ENCODE measurements at regions not wholly inside any gene's neighbourhood (a gene's known extent, or its start where the extent isn't known, plus 50 kb on each side); places are given as distances from the start of the nearest gene placed in this dataset.

DNA sequence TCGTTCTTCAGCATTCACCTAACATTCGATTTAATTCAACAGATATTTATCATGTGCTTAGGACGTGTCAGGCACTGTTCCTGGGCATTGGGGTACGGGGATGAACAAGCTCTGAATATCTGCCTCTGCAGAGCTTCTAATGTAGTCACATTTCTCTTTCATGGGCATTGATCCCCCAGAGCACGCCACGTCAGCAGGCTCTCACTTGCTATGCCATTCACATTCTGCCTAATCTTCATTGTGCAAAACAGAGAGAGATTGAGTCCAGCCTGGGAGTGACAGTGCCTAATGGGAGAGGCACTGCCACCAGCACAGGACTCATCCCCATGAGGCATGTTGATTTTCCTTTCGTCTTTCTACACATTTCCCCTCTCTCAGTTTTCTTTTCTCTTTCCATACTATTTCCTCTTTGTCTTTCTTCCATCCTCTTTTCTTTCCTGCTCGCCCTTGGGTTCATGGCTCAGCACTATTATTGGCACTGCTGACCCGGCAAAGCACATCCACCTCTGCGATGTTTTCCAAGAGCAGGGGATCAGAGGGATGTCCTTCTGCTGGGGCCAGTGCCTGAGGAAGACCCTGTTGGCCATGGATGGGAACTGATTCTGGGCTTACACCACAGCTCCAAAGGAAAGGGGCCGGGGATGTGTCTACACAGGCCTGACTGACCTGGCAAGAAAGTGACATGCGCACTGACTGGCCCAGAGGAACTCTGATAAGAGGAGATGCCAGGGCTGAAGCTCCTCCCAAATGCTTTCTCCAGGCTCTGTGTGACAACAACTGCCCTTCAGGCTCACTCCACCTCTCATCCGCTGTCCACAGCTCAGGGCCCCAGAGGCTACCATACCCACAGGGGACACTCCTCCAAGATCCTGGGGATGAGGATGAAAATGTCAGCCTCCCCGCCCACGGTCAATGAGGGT, 195.9 kb downstream of the TOMM20 start:
- DNase-seq (ENCODE audit: low spot score), result no peak

DNA sequence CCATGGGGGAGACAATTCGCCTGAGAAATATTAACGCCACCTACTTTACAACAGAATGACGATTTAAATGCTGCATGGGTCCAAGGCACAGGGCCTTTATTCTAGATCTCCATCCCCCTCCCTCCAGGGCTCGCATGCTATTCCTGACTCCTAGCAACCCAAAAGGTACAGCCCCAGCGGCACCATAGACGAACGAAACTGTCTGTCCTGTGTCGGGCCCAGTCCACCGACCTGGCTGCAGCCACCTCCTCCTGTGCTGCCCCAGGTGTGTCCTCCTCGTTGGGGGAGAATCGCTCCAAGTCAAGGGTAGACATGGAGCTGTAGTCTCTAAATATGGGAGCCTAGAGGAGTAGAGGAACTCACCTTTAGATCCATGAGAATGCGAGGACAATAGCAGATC, 196.5 kb downstream of the TOMM20 start:
- no peak for DNase-seq (ENCODE audit: low spot score)

DNA sequence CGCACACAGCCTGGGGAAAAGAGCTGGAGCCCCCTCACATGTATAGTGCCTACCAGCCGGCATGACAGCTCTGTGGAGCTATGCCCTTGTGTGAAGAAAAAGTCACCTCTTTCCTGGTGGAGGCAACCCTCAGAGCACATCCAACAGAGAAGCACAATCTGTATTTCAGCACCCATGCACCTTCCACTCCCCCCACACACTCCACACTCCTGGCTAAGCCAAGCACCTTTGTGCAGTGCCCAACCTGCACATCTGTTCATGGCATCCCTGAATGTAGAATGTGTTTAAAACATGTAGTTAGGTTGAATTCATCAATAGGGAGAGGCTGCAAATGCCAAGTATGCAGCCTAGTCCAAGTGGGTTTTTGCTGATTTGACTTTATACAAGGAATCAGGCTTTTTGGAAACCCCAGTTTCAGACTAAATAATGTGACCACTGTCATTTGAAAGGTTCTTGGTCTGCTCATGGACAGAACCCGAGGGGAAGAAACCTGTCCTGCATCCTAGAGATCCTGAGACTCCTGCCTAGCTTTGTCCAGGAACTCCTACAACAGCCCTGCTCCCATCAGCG, 197.1 kb downstream of the TOMM20 start:
- no peak for DNase-seq (ENCODE audit: low spot score)

DNA sequence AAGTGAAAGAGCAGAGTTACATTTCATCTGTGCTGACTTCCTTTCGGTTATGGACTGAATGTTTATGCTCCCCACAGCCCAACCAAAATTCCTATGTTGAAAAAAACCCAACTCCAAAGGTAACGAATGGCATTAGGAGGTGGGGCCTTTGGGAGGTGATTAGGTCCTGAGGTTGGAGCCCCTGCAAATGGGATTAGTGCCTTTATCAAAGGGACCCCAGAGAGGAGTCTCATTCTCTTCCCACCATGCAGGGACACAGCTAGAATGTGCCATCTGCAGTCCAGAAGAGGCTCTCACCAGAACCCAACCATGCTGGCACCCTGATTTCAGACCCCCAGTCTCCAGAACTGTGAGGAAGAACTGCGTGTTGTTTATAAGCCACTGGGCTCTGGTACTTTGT, 199.3 kb downstream of the TOMM20 start:
- DNase-seq (ENCODE audit: low spot score), result no peak

DNA sequence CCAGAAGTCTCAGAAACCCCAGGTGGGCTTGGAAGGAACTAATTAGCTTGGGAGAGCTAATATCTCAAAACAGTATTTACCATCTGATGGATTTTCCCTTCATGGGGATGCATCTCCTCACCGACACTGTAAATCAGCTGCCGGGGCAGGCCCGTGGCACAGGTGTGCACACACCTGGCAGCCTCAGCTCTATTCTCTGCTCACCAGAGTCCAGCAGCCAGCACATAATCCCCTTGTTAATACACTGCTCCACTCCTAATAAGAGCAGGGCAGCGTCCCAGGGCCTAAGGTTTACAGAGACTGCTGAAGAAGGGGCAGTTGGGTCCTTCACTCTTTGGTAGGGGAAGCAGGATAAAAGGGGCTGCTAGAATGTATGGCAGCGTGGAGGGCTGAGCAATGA, 200.0 kb downstream of the TOMM20 start:
- DNase-seq (ENCODE audit: low spot score), result no peak

DNA sequence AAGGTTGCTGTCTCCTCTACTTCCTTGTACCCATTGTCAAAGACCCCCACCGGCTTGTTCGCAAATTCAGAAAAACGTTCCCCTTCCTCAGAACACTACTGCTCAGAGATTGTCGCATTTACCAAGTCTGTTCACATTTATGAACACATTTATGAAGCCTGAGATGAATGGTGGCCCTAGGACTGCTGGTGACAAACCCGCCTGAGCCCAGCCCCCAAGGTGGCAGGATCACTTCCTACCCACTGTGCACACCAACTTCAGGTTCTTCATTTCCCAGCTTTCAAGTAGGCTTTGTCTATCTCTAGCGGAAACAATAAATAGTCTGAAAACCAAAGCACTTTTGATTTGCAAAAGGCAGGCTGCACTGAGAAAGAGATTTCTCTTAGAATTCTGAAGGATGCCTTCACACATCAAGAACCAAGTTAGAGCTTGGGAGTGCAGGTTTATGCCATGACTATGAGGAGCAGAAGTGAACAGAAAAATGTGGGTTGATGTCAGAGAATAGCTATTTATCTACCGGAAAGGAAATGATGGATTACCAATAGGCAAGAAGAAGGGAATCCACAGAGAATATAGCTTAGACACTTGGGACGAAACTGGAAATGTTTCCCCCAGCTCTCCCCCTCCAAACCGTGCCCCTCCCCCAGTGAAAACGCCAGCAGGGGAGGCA, 200.5 kb downstream of the TOMM20 start:
- no peak for DNase-seq (ENCODE audit: low spot score)

DNA sequence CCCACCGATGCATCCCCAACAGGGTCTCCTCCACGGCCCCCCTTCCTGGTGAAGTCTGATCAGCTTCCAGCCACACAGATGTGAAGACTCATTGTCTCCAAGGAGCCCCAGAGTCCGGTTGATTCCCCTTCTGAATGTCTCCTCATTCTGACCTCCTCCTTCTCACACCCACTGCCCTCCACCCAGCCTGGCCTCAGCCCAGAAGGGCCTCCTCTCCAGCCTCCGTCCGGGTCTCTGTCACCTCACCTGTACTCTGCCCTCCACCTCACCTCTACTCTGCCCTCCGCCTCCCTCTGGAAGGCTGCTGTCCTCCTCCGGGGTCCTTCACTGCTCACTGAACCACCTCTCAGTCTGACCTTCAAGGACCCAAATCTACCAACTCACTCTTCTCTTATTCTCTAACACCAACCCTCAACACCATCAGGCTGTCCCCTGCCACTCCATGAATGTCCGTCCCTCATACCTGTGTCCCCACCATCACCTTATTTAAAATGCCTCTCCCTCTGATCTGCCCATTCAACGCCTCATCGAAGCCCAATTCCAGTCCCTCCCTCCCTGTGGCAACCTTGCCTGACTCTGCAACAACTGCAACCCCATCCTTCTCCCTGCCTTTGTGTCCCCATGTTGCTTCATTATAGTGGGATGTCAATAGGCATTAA, 201.2 kb downstream of the TOMM20 start:
- DNase-seq (ENCODE audit: low spot score), result no peak

DNA sequence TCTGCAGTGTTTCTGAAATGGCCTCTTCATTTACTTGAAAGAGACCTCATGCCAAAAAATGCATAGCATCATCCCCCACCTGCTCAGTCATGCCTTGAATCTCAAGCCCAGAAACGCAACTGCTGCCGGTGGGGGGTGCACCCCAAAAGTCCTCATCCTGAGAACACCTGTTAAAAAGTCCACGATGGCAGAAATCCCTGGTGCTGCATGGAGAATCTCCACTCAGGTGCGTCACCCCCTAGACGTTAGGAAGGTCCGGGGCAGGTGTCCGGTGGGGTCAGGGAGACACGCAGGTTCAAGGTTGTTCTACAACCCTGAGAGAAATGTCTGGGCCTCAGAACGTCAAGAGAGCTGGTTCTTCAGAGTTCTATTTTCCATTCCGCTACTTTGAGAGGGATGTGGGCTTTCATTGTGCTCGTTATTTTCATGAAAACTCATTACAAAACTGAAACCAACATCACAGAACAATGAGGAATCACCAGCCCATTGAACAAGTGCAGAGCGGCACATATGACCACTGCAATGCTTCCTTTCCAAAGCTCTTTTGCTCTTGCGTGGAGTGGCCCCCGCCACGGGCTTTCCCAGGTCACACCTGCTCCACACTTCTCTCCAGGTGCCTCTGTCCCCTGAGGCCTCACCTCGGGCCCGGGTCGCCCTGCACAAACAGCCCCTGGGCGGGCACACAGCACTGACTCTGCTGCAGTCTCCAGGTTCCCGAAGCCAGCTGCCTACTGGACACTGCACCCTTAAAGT, 201.9 kb downstream of the TOMM20 start:
- no peak for DNase-seq (ENCODE audit: low spot score)

DNA sequence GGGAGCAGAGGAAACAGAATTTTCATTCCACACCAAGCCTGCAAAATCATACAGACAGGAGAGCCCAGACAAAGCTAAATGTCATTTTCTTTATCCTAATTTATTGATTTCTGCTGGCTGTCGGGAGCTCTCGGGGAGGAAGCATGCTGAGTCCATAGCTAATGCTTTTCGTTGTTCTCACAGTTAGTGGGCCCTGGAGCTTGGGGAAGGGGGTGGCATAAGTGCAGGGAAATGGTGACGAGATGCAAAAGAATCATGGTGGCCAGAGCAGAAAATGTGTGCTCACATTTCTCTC, 202.4 kb downstream of the TOMM20 start:
- no peak for DNase-seq (ENCODE audit: low spot score)

DNA sequence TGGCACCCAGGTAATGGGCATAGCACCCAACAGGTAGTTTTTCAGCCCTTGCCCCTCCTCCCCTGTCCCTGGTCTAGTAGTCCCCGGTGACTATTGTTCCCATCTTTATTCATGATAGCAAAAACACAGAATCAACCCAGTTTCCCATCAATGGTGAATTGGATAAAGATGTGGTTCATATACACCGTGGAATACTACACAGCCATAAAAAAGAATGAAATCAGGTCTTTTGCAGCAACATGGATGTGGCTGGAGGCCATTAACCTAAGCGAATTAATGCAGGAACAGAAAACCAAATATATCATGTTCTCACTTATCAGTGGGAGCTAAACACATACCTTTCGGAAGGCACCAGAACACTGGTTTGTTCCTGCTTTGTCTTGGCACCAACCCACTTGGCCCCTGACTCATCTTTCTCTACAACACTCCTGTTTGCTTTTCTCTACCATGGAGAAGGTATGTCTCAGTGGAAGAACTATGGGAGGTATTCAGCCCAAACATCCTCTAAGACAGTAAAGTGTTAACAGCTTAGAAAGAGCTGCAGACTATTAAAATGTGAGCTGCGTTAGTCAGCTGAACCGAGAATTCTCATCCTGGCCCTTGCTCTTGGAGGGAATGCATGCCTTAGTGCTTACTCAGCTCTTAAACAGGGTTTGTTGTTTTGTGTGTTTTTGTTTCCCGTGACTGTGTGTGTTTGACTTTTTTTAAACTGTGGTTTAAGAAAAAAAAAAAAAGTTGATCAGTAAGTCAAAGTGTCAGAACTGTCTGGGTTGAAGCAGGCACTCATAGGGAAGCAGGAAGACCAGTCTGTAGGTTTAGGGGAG, 203.0 kb downstream of the TOMM20 start:
- peak; percentile 87 for DNase-seq (ENCODE audit: low spot score)

DNA sequence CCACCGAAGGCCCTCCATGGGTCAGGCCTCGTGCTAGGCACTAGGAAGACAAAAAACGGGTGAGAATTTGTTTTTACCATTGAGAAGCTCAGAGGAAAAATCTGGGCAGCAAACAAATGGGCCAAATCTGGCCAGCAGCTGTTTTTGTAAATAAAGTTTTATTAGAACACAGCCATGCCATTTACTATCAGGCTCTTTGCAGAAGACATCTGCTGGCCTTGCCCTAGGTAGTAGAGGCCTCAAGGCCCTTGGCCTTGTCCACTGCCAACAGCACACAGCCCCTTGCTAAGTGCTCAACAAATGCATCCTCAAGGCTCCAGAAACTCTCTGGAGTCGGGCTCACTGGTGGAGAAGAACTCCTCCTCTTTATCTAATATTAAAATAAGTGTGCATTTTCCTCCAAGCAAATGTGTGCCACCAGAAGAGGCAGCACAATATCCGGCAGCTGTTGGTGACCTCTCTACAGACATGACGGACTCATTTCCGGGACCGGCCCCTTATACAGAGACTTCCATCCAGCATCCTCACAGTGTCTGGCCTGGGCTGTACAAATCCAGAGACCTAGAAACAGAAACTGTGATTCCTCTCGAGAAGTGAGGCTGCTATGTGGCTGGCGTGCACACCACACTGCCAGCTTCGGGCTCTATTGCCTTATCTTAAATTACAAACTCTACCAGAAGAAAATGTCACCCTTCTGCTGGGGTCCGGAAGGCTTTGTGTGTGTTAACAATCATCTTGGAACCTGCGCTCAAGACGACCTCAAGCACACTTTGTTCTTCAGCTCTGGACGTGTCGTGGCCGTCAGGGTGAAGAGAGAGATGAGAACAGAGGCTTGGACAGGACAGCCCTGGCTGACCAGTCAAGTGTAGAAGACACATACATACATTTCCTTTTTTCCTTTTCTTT, 203.9 kb downstream of the TOMM20 start:
- DNase-seq (ENCODE audit: low spot score), result no peak

DNA sequence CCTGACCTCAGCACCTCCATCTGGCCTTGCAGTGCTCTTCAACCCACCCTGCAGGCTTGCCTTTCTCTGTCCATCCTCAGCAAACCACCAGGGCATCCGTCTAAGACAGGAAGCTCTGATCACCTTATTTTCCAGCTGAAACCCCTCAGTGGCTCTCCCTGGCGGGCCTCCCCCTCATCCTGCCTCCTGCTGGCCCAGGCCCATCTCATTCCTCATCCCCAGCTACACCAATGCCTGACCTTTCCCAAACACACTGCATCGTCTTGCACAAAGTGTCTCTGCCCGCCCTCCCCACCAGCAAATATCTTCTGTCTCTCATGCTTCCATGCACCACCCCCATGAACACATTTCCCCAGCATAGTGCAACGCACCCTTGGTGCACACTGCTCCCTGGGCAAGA, 205.0 kb downstream of the TOMM20 start:
- DNase-seq (ENCODE audit: low spot score), result no peak

DNA sequence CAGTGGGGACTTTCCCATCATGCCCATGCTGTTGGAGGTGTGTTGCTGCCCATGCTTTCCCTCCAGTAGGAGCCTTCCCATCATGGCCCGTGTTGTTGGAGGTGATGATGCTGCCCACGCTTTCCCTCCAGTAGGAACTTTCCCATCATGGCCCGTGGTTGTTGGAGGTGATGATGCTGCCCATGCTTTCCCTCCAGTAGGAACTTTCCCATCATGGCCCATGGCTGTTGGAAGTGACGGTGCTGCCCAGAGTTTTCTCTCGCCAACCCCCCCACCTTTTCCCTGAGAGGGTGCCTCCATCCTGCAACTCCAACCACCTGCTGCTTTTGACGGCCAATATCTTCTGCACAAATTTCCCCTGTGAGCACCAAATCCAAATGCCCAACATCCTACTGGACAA, 205.7 kb downstream of the TOMM20 start:
- DNase-seq (ENCODE audit: low spot score), result no peak

DNA sequence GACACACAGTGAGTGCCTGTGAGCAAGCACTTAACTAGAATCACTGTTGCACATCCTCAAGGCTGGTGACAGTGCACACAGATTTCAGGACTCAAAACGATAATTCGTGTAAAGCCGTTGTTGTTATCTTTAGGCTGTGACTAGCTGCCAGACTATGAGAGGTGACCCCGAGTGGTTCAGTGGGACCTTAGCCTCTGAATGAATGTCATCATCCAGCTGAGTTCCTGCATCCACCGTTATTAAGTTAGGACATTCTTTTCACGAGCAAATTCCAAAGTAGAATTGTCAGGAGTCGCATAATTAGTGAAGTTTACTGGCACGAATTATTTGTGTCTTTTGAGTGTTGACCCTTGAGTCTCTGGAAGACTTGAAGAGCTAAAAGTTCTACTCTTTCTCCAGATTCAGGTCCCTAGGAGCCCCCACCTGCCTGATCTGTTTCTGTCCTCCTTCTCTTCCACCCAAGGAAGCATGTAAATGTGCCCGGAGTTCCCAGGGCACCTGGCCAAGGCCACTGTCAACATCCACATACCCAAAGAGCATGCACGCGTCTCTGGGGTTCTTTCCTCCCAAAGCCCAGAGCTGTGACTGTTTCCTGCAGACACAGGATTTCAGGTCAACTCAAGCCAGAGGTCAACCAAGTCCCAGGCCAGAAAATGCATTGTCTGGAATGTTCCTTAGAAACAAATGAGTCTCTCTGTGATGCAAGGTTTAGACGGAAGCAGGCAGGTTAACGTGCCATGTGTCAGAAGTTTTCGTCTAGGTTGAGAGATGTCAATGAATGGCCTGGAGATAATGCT, 207.2 kb downstream of the TOMM20 start:
- DNase-seq (ENCODE audit: low spot score), result peak; percentile 81

DNA sequence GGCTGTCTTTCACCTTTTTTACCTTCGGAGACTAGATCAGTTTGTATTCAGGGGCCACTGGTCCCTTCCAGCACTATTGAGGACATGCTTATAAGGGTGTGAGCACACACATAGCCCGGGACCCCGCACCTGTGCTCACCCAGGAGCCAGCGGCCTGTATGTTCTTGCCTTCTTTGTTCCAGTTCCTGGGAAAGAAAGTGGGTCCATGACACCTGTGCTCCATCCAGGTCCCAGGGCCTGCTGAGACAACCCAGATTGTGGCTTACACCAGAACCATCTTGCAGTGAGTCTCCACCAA, 207.8 kb downstream of the TOMM20 start:
- no peak for DNase-seq (ENCODE audit: low spot score)

DNA sequence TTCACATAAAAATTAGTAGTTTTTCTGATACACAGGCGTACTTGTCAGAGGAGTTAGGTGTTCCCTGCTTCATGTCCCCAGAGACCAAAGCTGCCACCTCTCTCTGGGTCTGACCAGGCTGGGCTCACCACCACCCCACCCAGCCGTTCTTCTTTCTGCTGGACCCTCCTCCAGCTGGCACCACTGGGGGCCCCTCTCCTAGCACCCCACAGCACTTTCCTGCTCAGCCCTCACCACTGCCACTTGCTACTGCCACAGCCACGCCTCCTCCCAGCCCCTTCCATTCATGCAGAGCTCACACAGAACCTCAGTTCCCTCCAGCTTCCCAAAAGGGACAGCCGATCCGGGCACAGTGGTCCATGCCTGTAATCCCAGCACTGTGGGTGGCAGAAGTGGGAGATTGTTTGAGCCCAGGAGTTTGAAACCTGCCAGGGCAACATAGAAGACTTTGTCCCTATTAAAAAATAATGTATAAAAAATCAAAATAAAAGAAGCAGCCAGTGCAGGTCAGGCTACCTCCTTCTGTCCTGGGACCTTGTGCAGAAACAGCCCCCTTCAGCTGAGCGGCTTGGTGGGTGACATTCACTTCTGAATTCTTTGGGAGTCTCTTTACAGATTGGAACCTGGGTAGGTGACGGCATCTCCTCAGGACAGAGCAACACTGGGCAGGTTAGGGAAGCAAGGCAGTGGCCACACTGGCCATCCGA, 208.3 kb downstream of the TOMM20 start:
- no peak for DNase-seq (ENCODE audit: low spot score)

DNA sequence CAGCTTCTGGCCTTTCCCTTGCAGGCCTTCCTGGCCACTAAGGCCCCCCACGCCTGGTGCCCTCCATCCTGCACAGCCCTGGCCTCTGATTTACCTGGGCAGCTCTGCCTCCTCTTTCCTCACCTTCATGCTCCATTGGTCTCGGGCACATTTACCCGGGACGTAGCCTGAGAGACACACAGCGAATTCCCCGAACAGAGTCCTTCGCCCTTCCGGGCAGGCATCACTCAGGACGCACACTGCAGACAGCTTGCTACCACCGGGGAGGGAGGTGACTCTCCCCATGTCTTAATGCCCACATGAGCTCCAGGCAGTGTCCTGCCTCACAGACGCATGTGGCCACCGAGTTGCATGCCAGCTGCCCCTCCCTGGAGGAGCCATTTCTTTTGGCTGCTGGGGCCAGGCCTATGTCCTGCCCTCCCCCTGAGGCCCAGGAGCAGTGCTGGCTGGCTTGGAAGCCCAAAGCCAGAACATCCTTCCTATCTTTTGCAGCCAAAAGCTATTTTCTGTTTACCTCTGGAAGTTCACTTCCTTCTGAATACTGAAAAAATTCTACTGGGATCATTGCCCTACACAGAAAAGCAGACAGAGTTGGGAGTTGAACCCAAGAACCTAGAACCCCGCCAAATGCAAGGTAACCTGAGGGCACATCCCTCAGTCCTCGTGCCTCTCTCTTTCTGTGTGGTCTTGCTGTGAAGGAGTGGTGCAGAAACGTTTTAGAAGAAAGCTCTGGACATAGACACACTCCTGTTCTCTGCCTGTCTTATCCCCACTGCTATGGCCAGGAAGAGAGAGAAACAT, 209.5 kb downstream of the TOMM20 start:
- no peak for DNase-seq (ENCODE audit: low spot score)

DNA sequence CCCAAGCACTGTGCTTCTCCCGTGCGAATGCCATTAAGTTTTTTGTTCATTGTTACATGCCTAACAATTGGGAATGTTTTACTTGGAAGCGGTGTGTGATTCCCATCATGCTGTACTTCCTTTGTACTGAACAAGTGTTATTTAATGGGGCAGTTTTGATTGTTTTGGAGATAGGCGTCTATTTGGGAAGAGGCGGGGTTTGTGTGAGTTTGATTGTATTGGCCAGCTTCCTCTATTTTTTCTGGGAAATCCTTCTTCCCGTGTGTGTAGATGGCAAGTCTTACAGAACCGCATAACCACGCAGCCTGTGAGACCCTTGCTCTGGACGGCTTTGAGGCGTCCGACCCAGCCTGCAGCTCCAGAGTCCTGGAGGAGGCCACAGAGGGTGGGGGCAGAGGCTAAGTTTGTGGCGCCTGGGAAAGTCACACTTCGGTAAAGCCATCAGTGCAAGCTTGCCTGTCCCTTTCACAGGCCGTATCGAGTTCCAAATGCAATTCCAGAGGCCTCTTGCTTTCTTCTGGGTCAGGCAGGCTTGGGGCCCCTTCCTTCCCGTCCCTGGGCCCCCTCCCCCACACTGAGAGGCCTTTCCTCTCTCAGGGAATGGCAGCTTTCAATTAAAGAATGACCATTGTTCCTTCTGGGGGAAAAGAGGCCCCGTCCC, 210.3 kb downstream of the TOMM20 start:
- DNase-seq (ENCODE audit: low spot score), result no peak
